Activated CD8-positive, alpha-beta T cell treated with anti-CD3 and anti-CD28 coated beads for 36 hours (primary cell): ENCODE measurements at regions not wholly inside any gene's neighbourhood (a gene's known extent, or its start where the extent isn't known, plus 50 kb on each side); places are given as distances from the start of the nearest gene placed in this dataset.

ENCODE experiments used
- ATAC-seq: fragments of 200-7000 bp; cut with Tn5 transposase; one replicate; pipeline ENCODE4 v1.10.0; 2021; ENCODE audit warnings: mild to moderate bottlenecking, moderate library complexity
- CTCF ChIA-PET: fragments of 350-600 bp; sonication (Branson Sonifier 250); formaldehyde crosslinking; loops from one replicate; lab custom pipeline; 2021; ENCODE audit warnings: antibody characterized with exemption; lab: Charles Lee
- POLR2A ChIA-PET: fragments of 350-600 bp; sonication (Branson Sonifier 250); formaldehyde crosslinking; loops from one replicate; lab custom pipeline; 2021; ENCODE audit warnings: antibody characterized with exemption; lab: Charles Lee
- DNase-seq: peaks from one replicate; pipeline ENCODE4 v3.0.0-alpha.2; 2020
- H3K27ac Mint-ChIP-seq: one replicate; pipeline ENCODE4 v1.8.0; 2021; ENCODE audit warnings: mild to moderate bottlenecking, mixed read lengths
- H3K27me3 Mint-ChIP-seq: one replicate; pipeline ENCODE4 v1.8.0; 2021; ENCODE audit warnings: mixed read lengths
- H3K36me3 Mint-ChIP-seq: one replicate; pipeline ENCODE4 v1.8.0; 2021; ENCODE audit warnings: low read depth, mixed read lengths
- H3K4me1 Mint-ChIP-seq: one replicate; pipeline ENCODE4 v1.8.0; 2021; ENCODE audit warnings: low read depth, mixed read lengths
- H3K4me3 Mint-ChIP-seq: one replicate; pipeline ENCODE4 v1.8.0; 2021; ENCODE audit warnings: mild to moderate bottlenecking, moderate library complexity, mixed read lengths
- H3K9me3 Mint-ChIP-seq: one replicate; pipeline ENCODE4 v1.8.0; 2021; ENCODE audit warnings: mixed read lengths
- CTCF ChIP-seq: fragments of 200-600 bp; IDR thresholded peaks from one replicate; pipeline ENCODE4 v1.8.0; 2022; ENCODE audit warnings: antibody characterized with exemption, mild to moderate bottlenecking
- intact Hi-C: fragments of 100-400 bp; cut with micrococcal nuclease; formaldehyde crosslinking; loops from one replicate; pipeline ENCODE4 v1.10.0; 2022

- TF ChIP-seq CTCF: no peak
Observed at GRCh38 chr10:23818484-23818883, 379.6 kb downstream of the OTUD1 start.

GRCh38 chr10:23820792-23821191 lies 381.9 kb downstream of the OTUD1 start:
- ATAC-seq: no peak
- Mint-ChIP-seq H3K27ac (no peak overlapping the region), H3K27me3 (no peaks in the 10 kb centered on the region), H3K9me3 (peaks cover 3% of the 10 kb centered on the region), H3K4me1 (no peaks in the 10 kb centered on the region), H3K4me3 (no peak overlapping the region), H3K36me3 (no peaks in the 10 kb centered on the region)
- POLR2A ChIA-PET: no interaction called here
- DNase-seq: no peak
- no peak for TF ChIP-seq CTCF
- CTCF ChIA-PET: no interaction called here
- intact Hi-C loops: no loop called here

More at GRCh38 chr10:23818484-23818883, 379.6 kb downstream of the OTUD1 start:
- Mint-ChIP-seq H3K36me3 (no peaks in the 10 kb centered on the region), H3K4me3 (no peak overlapping the region), H3K9me3 (no peaks in the 10 kb centered on the region), H3K27ac (no peak overlapping the region), H3K27me3 (no peaks in the 10 kb centered on the region), H3K4me1 (no peaks in the 10 kb centered on the region)
- CTCF ChIA-PET: no interaction called here
- no peak for DNase-seq
- POLR2A ChIA-PET: no interaction called here
- intact Hi-C loops: no loop called here
- no peak for ATAC-seq

- no peak for ATAC-seq
- no peak overlapping the region for H3K4me3 Mint-ChIP-seq
- CTCF ChIA-PET: no interaction called here
Observed at GRCh38 chr10:23824822-23825221, 384.1 kb upstream of the KIAA1217 start.

GRCh38 chr10:23826421-23826820 lies 382.5 kb upstream of the KIAA1217 start:
- ChIA-PET CTCF (no interaction called here), POLR2A (no interaction called here)
- Mint-ChIP-seq H3K36me3 (no peaks in the 10 kb centered on the region), H3K4me1 (no peaks in the 10 kb centered on the region), H3K27me3 (no peaks in the 10 kb centered on the region), H3K27ac (no peak overlapping the region), H3K4me3 (no peak overlapping the region), H3K9me3 (peaks cover 3% of the 10 kb centered on the region)
- intact Hi-C loops: no loop called here
- DNase-seq: peak; percentile 12
- no peak for ATAC-seq
- no peak for TF ChIP-seq CTCF

More at GRCh38 chr10:23824822-23825221, 384.1 kb upstream of the KIAA1217 start:
- H3K27me3 Mint-ChIP-seq: no peaks in the 10 kb centered on the region
- intact Hi-C loops: no loop called here
- DNase-seq: no peak
- no peak for TF ChIP-seq CTCF
- H3K27ac Mint-ChIP-seq: no peak overlapping the region
- H3K4me1 Mint-ChIP-seq: no peaks in the 10 kb centered on the region
- POLR2A ChIA-PET: no interaction called here
- peaks cover 3% of the 10 kb centered on the region for H3K9me3 Mint-ChIP-seq
- no peaks in the 10 kb centered on the region for H3K36me3 Mint-ChIP-seq

GRCh38 chr10:23829556-23829955 lies 379.4 kb upstream of the KIAA1217 start:
- CTCF ChIA-PET: no interaction called here
- no peak for TF ChIP-seq CTCF
- no peak overlapping the region for H3K4me3 Mint-ChIP-seq
- no peaks in the 10 kb centered on the region for H3K27me3 Mint-ChIP-seq
- H3K36me3 Mint-ChIP-seq: no peaks in the 10 kb centered on the region
- DNase-seq (no peak), ATAC-seq (no peak)
- H3K4me1 Mint-ChIP-seq: no peaks in the 10 kb centered on the region
- no peak overlapping the region for H3K27ac Mint-ChIP-seq
- POLR2A ChIA-PET: no interaction called here
- intact Hi-C loops: no loop called here
- peaks cover 3% of the 10 kb centered on the region for H3K9me3 Mint-ChIP-seq
